Prostate gland (tissue), 2 donors: ENCODE measurements at regions not wholly inside any gene's neighbourhood (a gene's known extent, or its start where the extent isn't known, plus 50 kb on each side); places are given as distances from the start of the nearest gene placed in this dataset.

Experiments
- CTCF ChIP-seq, 4 experiments: fragments of 200-600 bp in 2 of 4; fragments of 450-650 bp in 2 of 4; sonication (generic) in 2 of 4; IDR thresholded peaks; 1 replicate in 3 of 4; 2 replicates in 1 of 4; pipeline ENCODE4 v1.5.1; 2016 to 2019; ENCODE audit warnings: antibody characterized with exemption in 4 of 4, mild to moderate bottlenecking in 2 of 4, moderate library complexity in 2 of 4
- POLR2A ChIP-seq: fragments of 450-650 bp; IDR thresholded peaks from one replicate; pipeline ENCODE4 v1.6.1; 2016; ENCODE audit warnings: antibody characterized with exemption, mild to moderate bottlenecking

GRCh38 chr4:55017406-55017805, 108.0 kb downstream of the KDR start:
- no peak for TF ChIP-seq CTCF (IDR thresholded peaks at IDR 0.05)
- no peak for TF ChIP-seq POLR2A
